Endothelial cell of hepatic sinusoid (primary cell): ENCODE measurements at regions not wholly inside any gene's neighbourhood (a gene's known extent, or its start where the extent isn't known, plus 50 kb on each side); places are given as distances from the start of the nearest gene placed in this dataset.

Experiments used
- in situ Hi-C: cut with HindIII; loops from 2 replicates; pipeline ENCODE4 v1.10.0; 2017; ENCODE audit warnings: low sequenced_read_pairs

DNA sequence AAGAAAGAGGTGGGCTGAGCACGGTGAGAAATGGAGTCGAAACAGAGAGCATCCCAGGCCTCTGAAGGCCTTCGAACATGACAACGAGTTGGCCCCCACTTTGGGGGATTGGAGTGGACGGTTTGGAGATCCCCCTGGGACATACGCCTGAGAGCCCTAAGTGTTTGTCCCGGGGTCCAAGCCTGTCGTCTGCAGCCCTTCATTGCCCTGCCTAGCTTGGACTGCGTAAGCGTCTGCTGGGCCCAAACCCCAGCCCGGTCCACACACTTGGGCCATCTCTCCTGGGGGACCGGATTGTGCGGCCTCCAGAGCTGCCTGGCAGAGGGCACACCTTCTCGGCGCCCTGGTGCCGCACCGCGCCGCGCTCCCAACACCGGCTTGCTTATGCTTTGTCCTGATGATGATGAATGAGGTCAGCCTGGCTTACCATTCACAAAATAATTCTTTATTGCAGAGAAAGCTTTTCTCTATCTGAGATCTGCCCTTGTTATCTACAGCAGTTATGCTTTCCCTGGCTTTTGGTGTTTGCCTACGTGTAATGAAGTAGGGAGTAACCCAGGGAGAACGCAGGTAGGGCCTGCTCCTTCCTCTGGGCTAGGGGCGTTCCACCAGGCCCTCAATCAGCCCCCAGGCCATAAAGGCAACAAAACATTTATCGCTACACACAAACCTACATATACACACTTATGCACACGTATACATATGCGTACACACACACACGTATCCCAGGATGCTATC lies 85.9 kb upstream of the PPARA start:
- in situ Hi-C loops: loop anchor here (5.0 to 10.0 kb wide), 2 partner anchors 60 to 83 kb away; no protein-coding TSS in a partner anchor

DNA sequence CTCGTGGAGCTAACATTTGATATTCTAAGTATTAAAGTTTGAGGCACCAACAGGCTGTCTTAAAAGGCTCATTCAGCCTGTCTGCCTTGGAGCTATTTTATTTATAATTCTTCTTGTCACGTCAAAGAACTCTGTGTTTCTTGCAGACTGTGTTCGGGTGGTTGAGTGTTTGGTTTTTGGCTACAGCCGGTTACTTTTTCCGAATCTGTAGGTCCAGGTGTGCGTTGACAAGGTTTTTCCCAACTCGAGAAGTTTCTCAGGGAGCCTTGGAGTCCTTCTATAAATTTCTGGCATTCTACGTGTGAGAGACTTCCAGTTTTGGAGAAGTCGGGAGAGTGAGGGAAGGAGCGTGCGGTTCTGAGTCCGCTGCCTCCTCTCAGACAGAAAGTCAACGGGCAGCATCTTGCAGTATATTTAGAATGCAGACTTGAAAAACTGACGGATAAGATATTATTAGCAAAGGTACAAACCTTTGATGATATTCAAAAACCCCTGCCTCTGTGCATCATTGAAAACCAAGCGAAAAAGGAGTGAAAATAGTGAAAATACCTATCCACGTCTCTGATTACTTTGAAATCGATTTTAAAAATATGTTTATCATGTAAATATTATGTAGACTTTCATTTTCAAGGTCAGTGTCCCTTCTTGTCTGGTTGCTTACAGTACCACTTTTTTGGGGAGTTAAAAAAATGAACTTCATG lies 85.2 kb upstream of the PPARA start:
- in situ Hi-C loops: loop anchor here (5.0 to 10.0 kb wide), 2 partner anchors 60 to 82 kb away; no protein-coding TSS in a partner anchor

DNA sequence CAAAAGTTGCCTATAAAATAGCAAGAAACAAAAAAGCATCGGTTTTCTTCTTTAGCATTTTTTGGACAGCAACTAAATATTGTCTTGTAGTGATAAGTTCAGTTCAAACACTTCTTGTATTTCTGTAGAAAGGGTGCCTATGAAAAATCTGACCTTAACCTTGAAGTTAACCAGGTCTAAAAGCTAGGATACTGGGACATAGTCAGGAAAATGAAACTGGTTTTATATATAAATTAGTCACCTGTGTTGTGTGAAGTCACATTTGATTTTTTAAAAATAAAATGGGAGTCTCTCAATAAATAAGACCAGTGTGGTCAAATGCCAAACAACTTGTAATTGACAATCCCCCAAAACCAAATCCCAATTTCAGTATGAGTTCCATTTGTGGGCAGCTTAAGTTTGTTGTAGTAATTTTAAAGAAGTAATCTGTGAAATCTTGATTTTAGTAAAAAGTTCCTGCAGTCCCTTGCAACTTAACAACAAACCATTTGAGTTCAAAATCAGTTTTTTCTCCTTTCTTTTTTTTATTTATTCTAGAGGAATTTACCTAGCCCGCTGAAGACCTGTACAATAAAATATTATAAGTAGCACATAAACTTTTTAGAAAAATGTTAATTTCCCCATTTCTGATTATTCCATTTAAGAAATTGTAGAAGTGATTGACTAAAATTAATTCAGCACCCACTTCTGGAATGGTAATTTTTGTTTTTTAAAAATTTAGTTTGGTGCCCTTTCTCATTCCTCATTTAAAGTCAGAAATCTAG lies 84.5 kb upstream of the PPARA start:
- in situ Hi-C loops: loop anchor here (10.0 kb wide), 1 partner anchor 61 kb away; no protein-coding TSS in a partner anchor

DNA sequence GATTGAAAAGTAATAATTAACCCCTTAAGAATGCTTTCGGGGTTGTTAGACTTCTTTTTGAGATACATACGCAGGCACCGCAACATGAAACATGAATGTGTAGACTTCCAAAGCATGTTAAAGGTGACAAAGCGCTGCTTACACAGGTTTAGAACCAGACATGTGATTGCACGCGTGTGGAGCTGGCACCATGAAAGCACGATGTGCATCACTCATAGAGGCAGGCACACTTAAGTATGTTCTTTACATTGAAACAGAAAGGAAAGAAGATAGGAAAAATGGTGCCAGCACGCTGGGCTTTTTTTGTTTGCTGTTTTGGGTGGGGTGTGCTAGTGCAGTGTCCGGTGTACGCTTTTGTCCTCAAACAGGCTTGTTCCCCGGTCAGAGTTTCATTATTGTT lies 83.6 kb upstream of the PPARA start:
- in situ Hi-C loops: loop anchor here (10.0 kb wide), 1 partner anchor 62 kb away; no protein-coding TSS in a partner anchor

DNA sequence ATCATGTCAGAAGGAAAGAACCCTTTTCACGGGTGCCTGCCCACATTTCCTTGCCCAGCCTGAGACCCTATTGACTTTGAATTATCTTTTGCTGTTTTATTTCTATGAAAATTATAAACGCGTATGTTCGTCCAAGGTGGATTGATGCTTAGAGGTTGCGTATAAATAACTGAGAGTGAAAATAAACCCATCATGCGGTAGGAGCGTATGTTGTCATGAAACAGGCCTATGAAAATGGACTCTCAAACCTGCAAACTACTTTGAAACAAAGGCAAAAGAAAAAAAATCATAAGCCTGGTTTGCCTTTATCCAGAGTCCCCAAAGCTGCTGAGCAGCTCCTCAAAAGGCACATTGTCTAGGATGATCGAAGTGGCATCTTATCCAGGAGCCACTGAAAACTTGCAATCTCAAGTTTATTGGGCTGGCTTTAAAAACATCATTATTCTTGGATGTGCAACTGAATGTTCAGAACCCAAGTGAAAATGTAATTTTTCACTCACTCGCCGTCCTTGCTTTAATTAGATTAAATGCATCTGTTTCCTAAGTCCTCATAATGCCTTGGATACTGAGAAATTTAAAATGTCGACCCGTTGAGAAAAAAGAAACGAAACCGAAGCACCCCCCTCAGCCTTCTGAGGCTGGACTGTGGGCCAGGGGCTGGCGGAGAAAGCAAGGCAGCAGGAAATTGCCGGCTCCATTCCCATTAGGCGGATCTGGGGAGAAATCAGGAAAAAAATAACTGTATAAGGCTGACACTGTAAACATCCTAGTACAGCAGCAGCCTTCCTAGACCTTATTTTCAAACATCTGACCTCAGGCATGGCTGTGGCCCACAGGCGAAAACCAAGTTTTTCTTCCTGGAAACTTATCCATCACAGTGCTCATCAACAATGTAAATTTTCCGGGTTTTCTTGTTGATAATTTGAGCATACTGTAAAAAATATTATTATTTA lies 82.9 kb upstream of the PPARA start:
- in situ Hi-C loops: loop anchor here (10.0 kb wide), 1 partner anchor 63 kb away; no protein-coding TSS in a partner anchor

DNA sequence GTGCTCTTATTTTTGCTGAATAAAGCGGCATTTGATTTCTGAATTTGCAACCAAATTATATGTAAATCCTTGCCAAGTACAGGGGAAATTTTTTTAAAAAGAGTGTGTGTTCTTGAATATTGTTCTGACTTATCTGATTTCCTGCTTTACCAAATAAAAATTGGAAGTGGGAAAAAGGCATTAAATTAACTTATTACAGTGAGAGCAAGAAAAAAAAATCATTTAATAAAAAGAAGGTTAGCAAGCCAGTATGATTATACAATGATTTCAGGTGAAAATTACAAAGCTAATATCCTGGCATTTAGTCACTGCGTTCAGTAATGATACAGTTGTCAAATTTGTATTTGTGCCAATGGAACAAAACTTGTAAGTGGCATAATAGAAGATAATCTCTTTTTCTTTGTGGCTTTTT lies 82.1 kb upstream of the PPARA start:
- in situ Hi-C loops: loop anchor here (10.0 kb wide), 1 partner anchor 63 kb away; no protein-coding TSS in a partner anchor

DNA sequence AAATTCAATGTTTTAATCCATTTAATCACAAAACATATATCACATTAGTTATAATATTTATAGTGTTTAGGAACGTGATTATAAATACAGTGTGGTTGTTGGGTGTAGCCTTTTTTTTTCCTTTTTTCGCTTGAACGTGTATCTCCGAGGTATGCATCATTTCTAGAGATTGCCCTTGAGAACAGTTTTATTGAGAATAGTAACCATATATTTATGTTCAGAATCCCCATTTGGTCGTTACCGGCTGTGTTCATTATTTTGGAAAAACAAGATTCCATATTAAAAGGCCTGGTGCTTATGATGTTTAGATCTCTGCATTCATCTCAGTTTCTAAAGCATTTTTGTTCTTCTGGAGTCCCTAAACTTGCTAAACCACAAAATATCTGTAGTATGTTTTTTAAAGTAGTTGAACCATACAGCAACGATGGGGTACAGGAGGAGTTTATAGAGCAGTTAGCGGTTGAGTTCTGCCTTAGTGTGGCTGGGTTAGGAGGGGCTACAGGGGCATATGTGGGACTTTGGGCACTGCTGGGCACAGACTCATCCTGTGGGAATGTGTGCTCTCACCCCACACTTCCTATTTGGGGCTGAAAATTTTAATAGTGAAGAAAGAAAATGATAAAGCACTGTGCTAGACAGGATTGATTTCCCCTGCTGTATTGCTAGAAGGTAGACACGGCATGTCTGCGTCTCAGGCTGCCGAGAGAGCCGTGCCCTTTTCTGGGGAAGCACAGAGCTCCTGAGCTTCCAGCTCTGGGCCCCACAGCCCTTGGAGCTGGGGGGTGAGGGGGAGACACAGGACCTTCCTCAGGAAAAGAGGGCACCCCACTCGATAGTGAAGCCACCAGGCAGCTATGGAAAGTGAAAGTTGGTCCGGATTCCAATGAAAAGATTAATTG lies 81.5 kb upstream of the PPARA start:
- in situ Hi-C loops: loop anchor here (10.0 kb wide), 1 partner anchor 64 kb away; no protein-coding TSS in a partner anchor

DNA sequence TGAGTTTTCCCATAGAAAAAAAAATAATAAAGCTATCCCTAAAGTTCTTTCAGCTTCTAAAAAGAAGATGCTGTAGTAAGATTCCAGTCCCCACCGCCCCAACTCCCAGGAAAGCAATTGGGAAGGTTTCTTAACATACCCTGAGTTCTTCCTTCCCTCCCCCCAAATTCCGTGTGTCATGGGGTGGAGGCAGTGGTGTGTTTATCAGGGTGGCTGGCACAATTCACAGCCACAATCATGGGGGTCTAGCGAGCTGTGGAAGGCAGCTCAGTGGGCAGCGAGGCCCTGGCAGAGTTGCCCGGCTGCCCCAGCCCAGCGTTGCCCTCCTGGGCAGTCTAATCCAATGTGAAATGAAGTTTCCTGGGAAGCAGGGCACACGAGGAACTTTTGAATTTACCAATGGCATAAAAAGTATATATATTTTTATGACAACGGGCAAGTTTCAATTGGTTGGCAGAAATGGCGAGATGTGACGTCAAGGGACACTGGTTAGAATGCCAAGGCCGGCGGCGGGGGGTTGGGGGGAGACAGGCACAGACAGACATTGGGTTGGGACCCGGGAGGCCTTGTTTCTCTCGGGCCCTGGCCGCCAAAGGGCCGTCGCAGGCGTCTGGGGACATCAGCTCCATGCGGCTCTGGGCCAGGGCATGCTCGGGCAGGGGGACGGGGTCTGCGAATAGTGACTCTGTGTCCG lies 80.7 kb upstream of the PPARA start:
- in situ Hi-C loops: loop anchor here (10.0 kb wide), 1 partner anchor 65 kb away; no protein-coding TSS in a partner anchor

DNA sequence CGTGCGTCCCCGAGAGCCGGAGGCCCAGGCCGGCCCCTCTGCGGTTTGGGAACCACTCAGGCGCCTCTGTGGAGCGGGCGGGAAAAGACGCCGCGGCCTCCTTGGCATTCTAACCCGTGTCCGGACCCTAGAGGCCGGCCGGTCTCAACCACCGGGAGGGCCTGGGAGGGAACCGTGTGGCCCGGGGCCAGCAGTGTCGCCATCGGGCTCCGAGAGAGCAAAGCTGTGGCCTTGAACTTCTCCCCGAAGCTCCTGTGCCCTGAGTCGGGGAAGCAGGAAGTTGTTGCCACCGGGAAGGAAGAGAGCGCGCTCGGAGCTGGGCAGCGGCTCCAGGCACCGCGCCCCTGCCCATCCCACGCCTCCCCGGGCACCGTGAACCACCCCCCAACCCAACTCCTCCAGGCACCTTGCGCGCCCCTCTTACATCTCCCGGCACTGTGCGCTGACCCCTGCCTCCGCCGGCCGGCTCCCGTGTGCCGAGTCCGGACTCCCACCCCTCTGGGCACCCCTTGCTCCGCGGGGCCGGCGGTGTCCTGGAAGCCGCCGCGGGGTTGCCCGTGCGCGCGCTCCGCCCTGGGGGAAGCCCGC lies 80.0 kb upstream of the PPARA start:
- in situ Hi-C loops: no loop called here

DNA sequence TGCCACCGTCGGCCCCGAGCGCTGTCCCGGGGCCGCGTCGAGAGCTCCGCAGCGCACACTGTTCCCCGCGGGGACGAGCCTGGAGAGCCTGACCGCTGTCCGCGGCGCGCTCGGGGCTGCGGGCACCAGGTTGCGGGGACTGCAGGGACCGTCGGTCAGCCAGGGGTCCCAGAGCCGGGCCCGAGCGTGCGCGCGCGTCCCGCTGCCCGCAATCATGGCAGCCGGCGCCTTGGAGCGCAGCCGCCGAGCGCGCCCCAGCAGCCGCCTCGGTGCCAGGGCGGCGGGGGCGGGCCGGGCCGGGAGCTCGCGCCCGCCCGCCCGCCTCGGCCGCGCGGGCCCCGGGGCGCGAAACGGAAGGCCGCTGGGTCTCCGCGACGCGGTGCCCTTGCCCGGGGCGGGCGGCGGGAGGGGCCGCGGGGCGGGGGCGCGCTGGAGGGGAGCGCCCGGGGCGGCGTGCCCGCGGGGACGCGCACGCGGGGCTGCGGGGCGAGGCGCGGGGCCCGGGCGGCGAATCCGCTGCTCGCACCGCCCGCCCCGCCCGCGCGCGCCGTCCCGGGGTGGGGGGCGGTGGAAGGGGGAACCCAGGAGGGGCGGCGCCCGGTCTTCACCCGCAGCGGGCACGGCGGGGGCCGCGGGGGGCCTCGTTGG lies 79.4 kb upstream of the PPARA start:
- in situ Hi-C loops: no loop called here

DNA sequence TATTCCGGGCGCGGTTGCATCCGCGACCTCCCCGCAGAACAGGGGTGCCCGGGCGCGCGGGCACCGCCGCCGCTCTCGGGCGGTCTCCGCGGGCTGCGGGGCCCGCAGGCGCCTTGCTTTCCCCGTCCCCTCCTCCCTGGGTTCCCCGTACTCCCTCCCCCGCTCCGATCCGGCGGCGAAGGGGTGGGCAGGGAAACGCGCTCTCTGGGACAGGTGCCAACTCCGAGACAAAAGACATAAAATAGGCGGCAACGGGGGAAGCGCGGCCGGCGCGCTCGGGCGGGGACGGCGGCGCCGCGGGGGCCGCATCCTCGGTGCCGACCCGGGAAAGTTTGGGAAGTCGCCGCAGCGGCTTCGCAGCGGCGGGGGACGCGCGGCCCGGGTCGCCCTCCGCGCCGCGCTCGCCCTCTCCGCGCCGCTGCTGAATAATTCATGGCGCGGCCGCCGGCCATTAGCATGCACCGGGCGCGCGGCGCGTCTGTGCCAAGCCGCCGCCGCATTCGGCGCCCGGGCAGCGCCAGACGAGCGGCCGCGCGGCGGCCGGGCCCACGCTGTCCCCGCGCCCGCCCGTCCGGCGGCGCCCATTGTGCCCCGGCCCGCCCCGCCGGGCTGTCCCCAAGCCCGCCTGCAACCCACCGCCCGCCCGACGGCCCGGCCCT lies 78.7 kb upstream of the PPARA start:
- in situ Hi-C loops: no loop called here

DNA sequence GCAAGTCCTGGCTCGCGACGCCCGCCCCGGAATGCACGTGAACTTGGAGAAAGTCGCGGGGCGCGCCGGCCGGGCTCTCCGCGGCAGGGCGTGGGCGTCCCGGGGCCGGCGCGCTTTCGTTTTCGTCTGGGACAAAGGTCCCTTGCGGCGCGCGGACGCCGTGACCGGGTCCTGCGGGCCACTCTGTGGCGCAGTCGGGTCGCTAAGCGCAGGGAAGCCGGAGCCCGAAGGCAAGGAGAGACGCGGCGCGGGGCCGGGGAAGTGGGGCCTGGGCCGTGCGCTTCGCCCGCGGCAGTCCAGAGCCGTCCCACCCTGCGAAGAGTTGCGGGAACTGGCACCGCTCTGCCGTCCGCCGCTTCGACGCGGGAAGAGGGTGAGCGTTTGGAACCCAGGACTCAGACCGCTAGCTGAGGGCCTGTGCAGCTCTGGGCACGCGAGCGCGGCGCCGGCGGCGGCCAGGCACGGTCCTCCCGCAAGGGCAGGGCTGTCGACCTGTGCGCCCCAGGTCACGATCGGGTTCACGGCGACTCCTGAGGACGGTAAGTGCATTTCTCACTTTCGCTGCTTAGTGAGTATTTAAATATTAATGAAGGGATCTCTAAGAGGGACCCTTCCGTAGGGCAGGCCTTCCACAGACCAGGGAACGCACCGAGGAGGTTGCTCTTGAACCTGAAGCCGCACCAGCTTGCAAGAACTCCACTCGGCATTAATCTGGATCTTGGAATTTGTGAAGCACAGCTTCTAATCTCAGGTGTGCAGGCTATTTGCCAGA lies 78.0 kb upstream of the PPARA start:
- in situ Hi-C loops: no loop called here

DNA sequence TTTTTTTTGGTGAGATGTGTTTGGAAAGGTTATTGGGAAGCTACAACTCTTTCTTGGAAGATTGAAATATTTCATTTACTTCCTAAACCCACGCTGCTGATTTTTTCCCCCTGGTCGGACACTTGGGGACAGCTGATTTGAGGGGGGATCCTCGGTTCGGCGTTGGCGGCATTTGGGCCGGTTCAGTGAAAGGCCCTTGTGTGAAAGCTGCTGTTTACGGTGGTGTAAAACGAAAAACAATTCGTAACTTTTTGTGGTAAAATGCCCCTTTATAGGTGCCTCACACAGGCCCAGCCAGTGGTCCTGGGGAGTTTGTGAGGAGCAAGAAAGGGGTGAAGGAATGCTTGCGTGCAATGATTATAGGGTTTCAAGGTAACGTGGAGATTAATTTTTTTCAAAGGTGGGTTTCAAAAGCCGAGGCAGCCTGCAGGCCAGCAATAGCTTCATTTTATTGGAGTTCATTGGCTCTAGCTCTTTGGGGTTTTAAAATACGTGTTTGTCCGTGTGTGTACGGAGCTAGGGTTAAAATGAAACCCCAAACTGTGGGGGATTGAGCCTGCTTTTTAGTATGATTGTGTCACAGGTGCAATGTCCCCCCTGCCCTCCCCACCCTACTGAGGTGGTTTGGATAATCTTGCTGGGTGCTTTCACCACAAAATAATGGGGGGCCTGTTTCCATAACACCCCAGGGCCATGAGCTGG lies 77.2 kb upstream of the PPARA start:
- in situ Hi-C loops: no loop called here

DNA sequence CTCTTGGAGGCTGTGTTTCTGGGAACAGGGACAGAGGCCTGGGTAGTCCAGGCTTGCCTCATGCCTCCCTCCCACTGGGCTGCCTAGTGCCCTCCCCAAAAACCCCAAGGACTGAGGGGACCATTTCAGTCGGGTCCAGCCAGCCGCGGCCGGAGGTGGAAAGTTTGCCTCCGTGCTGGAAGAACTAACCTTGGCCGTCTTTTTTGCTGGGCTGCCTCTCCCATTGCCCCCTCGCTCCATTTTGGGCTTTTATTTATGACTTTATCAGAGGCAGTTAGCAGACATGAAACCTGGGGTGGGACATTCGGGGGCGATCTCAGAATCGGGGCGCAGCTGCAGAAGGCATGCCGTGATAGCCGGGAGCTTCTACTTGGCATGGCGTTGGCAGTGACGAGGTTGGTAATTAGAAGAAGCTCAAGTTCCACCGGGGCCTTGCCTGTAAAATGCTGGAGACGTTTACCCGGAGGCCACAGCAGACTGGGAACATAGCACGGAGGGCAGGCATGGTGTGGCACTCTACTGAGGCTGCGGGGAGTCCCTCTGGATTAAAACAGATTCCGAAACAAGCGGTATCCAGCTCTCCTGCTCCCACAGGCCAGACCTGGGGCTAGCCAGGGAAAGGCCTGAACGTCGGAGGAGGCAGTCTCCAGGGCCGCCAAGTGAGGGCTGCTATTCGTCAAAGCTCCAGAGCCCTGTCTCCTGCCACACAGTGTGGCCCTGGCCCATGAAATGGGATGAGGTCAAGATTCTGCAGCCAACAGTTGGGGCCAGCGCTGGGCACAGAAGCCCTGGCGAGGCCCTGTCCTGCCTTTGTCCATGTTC lies 76.4 kb upstream of the PPARA start:
- in situ Hi-C loops: no loop called here
